Fibroblast of villous mesenchyme (primary cell): ENCODE measurements at regions not wholly inside any gene's neighbourhood (a gene's known extent, or its start where the extent isn't known, plus 50 kb on each side); places are given as distances from the start of the nearest gene placed in this dataset.

Experiments used
- DNase-seq: peaks from one replicate; pipeline ENCODE4 v3.0.0-alpha.2; 2010; ENCODE audit warnings: low read depth
- H3K4me3 ChIP-seq: 2 replicates; pipeline ENCODE4 v1.5.1; 2011; ENCODE audit warnings: low read depth, mild to moderate bottlenecking, low read length
- CTCF ChIP-seq: IDR thresholded peaks from 2 replicates; pipeline ENCODE4 v1.5.1; 2012; ENCODE audit warnings: low read depth, mild to moderate bottlenecking, low read length; ENCODE audit not compliant: insufficient read depth

- no peak for DNase-seq
- no peak for TF ChIP-seq CTCF
- H3K4me3 ChIP-seq: no peak overlapping the region
Measured at GRCh38 chr4:122227202-122227601, 75.1 kb downstream of the BLTP1 start.

DNA sequence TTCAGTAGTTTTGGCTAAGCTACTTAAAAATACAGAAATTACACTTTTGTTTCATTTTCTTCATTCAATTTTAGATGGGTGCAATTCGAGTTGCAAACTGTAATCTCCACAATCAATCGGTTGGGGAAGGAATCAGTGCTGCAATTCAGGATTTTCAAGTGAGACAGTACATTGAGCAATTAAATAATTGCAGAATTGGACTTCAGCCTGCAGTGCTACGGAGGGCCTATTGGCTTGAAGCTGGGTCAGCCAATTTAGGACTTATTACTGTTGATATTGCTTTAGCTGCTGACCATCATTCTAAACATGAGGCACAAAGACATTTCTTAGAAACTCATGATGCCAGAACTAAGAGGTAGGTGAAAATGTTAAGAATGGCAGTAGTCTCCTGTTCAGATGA is 77.7 kb downstream of the BLTP1 start:
- H3K4me3 ChIP-seq: no peak overlapping the region
- DNase-seq: no peak
- TF ChIP-seq CTCF: no peak

DNA sequence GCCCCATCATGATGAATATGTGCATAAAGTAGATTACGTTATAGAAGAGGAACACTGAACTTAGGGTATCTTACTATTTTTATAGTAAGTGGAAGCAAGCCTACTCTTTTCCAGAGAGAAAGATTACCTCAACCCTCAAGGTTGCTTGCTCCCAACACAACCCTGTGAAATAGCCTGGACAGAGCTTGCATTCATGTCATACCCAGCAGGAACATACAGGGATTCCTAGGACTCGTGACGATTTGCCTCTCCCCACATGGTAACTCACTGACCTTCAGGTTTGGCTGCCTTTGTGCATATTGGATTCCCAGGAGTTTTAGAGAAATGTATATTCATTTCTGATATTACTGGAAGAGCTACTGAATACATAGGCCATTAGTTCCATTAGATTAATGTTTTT is 80.5 kb downstream of the BLTP1 start:
- H3K4me3 ChIP-seq: no peak overlapping the region
- no peak for TF ChIP-seq CTCF
- DNase-seq: no peak

DNA sequence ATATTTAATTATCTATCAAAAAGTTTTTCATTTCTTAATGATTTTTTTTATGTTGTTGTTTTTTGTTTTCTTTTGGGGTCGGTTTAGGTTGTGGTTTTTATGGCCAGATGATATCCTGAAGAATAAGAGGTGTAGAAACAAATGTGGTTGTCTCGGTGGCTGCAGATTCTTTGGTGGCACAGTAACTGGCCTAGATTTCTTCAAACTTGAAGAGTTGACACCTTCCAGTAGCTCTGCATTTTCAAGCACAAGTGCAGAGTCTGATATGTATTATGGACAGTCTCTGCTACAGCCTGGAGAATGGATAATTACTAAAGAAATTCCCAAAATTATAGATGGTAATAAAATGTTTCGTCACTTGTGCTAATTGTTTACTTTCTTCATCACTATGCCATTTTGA is 82.6 kb downstream of the BLTP1 start:
- DNase-seq: no peak
- no peak overlapping the region for H3K4me3 ChIP-seq
- no peak for TF ChIP-seq CTCF

GRCh38 chr4:122243785-122244184 is 91.7 kb downstream of the BLTP1 start:
- DNase-seq: no peak
- no peak for TF ChIP-seq CTCF
- H3K4me3 ChIP-seq: no peak overlapping the region

DNA sequence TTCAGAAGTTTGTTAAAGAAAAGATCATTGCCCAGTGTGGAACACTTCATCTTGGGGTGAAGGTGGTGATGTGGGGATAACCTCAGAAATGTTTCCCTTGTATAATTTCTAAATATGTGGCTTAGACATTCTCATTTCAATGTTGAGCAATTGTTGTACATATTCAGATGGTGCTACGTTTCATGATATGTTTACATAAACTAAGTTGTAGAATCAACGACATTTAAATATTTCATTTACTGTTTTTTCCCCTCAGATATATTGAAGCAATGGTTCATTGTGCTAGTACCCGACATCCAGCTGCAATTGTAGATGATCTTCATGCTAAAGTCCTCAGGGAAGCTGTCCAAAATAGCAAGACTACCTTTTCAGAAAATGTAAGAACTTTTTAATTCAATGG is 92.6 kb downstream of the BLTP1 start:
- no peak for DNase-seq
- H3K4me3 ChIP-seq: no peak overlapping the region
- TF ChIP-seq CTCF: no peak

DNA sequence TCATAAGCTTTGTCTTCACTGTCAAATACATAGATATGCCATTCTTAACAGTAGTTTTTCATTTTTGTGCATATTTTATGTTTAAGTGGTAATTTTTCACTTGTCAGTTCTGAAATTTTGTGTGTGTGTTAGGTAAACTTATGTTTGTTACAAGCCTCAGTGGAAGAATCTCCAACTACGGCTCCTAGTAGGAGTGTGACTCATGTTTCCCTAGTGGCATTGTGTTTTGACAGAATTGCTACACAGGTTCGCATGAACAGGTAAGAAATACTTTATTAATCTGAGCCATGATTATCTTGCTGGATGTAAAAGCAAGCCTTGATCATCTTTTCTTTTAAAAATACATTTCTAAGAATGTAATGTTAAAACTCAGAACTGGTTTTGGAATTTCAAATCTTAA is 94.4 kb downstream of the BLTP1 start:
- H3K4me3 ChIP-seq: no peak overlapping the region
- no peak for TF ChIP-seq CTCF
- DNase-seq: no peak
